Hepatic stellate cell (primary cell): ENCODE measurements at regions not wholly inside any gene's neighbourhood (a gene's known extent, or its start where the extent isn't known, plus 50 kb on each side); places are given as distances from the start of the nearest gene placed in this dataset.

ENCODE experiments used
- DNase-seq: peaks from one replicate; pipeline ENCODE4 v3.0.0; 2011; ENCODE audit warnings: low spot score

- DNase-seq, result no peak
Measured at GRCh38 chr10:118835682-118836326, 81.0 kb upstream of the CACUL1 start.

GRCh38 chr10:118838364-118838763 lies 83.6 kb upstream of the CACUL1 start:
- no peak for DNase-seq

GRCh38 chr10:118839348-118839747 lies 84.6 kb upstream of the CACUL1 start:
- DNase-seq, result no peak

- no peak for DNase-seq
Measured at GRCh38 chr10:118840071-118840775, 85.5 kb upstream of the CACUL1 start.

GRCh38 chr10:118840776-118841468 lies 86.2 kb upstream of the CACUL1 start:
- no peak for DNase-seq

- no peak for DNase-seq
Measured at GRCh38 chr10:118841881-118842605, 87.3 kb upstream of the CACUL1 start.

GRCh38 chr10:118842843-118843624 lies 88.3 kb upstream of the CACUL1 start:
- DNase-seq, result no peak

GRCh38 chr10:118843647-118844265 lies 89.0 kb upstream of the CACUL1 start:
- DNase-seq, result no peak

- no peak for DNase-seq
Measured at GRCh38 chr10:118844731-118845521, 90.2 kb upstream of the CACUL1 start.

GRCh38 chr10:118845776-118846175 lies 91.0 kb upstream of the CACUL1 start:
- DNase-seq, result no peak

GRCh38 chr10:118850418-118851061 lies 95.8 kb upstream of the CACUL1 start:
- no peak for DNase-seq

- no peak for DNase-seq
Measured at GRCh38 chr10:118851062-118852035, 96.6 kb upstream of the CACUL1 start.

GRCh38 chr10:118853916-118854315 lies 99.1 kb upstream of the CACUL1 start:
- DNase-seq, result no peak

GRCh38 chr10:118856106-118856505 lies 101.3 kb upstream of the CACUL1 start:
- no peak for DNase-seq

GRCh38 chr10:118865998-118866693 lies 111.4 kb upstream of the CACUL1 start:
- DNase-seq, result no peak

GRCh38 chr10:118867768-118868167 lies 113.0 kb upstream of the CACUL1 start:
- DNase-seq, result no peak

- no peak for DNase-seq
Measured at GRCh38 chr10:118868589-118868988, 113.8 kb upstream of the CACUL1 start.
